Gastrocnemius medialis (tissue), 4 donors: ENCODE measurements at regions not wholly inside any gene's neighbourhood (a gene's known extent, or its start where the extent isn't known, plus 50 kb on each side); places are given as distances from the start of the nearest gene placed in this dataset.

Experiments used
- ATAC-seq, 2 donors: fragments of 150-250 bp; one replicate each; pipeline ENCODE4 v1.9.1; 2016
- DNase-seq, 2 donors: peaks; one replicate each; pipeline ENCODE4 v3.0.0-alpha.2; 2019
- H3K27ac ChIP-seq, 4 donors: fragments of 200-600 bp; sonication (generic); 1 replicate in 1 of 4; 2 replicates in 3 of 4; pipeline ENCODE4 v1.5.1; 2016 to 2018; ENCODE audit warnings: mild to moderate bottlenecking in 2 of 4, moderate library complexity in 1 of 4
- H3K27me3 ChIP-seq, 3 donors: fragments of 200-600 bp; sonication (generic) in 2 of 3; 1 replicate in 1 of 3; 2 replicates in 2 of 3; pipeline versions ENCODE4 v1.5.1 to v1.6.0; 2016 to 2019; ENCODE audit warnings: mild to moderate bottlenecking in 1 of 3, moderate library complexity in 1 of 3
- H3K36me3 ChIP-seq, 2 donors: fragments of 200-600 bp; sonication (generic) in 1 of 2; one replicate each; pipeline ENCODE4 v1.5.1; 2017 to 2018
- H3K4me1 ChIP-seq, 2 donors: fragments of 200-600 bp; sonication (generic) in 1 of 2; one replicate each; pipeline ENCODE4 v1.5.1; 2016 to 2017; ENCODE audit warnings: mild to moderate bottlenecking in 2 of 2
- H3K4me3 ChIP-seq, 4 donors: fragments of 200-600 bp; sonication (generic) in 3 of 4; 1 replicate in 1 of 4; 2 replicates in 3 of 4; pipeline ENCODE4 v1.5.1; 2016 to 2019; ENCODE audit warnings: mild to moderate bottlenecking in 2 of 4
- H3K9me3 ChIP-seq, 3 donors: fragments of 200-600 bp; sonication (generic) in 2 of 3; 1 replicate in 1 of 3; 2 replicates in 2 of 3; pipeline ENCODE4 v1.5.1; 2016 to 2019
- POLR2A ChIP-seq, 2 donors: fragments of 450-650 bp; IDR thresholded peaks; one replicate each; pipeline ENCODE4 v1.6.1; 2017; ENCODE audit warnings: antibody characterized with exemption in 2 of 2, mild to moderate bottlenecking in 2 of 2, moderate library complexity in 2 of 2
- in situ Hi-C, 4 donors: fragments of 200-750 bp; cut with MboI; loops; one replicate each; pipeline versions ENCODE4 v1.15.0 to v1.8.0; 2017; ENCODE audit warnings: low sequenced_read_pairs in 4 of 4
- intact Hi-C: fragments of 100-400 bp; cut with DNase I; formaldehyde crosslinking; loops from one replicate; pipeline ENCODE4 v1.15.1; 2023; ENCODE audit warnings: low total_unique reads
- TF ChIP-seq, protein P1 (sequence below), 5 experiments: fragments of 450-650 bp in 3 of 5; fragments of 200-600 bp in 2 of 5; sonication (generic) in 2 of 5; IDR thresholded peaks in 4 of 5; conservative IDR thresholded peaks in 1 of 5; 1 replicate in 4 of 5; 2 replicates in 1 of 5; pipeline ENCODE4 v1.5.1; 2016 to 2019; ENCODE audit warnings: antibody characterized with exemption in 5 of 5, mild to moderate bottlenecking in 3 of 5, moderate library complexity in 3 of 5

DNA sequence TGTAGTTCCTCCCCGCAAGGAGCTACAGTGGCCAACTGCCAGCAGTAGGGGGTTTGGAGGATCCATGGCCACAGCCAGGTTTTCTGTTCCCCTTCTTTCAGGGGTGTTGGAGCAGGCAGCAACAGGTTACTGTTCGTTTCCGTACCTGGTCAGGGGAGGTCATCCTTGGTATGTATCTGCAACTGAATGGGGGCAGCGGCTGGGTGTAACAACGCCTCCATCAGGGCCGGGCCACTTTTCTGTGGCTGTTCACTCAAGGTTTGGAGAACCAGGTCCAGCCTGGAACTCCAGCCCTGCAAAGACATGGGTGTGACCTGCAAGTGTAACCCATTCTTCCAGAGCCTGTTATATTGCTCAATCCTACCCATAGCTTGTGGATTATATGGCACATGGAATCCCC is 732.3 kb upstream of the MIR17HG start:
- no peaks in the 10 kb centered on the region for H3K4me1 ChIP-seq
- ATAC-seq (no peak), DNase-seq (no peak)
- in situ Hi-C loops: no loop called here
- H3K27me3 ChIP-seq: no peaks in the 10 kb centered on the region
- intact Hi-C loops: no loop called here
- no peaks in the 10 kb centered on the region for H3K36me3 ChIP-seq
- TF ChIP-seq, protein P1, sequence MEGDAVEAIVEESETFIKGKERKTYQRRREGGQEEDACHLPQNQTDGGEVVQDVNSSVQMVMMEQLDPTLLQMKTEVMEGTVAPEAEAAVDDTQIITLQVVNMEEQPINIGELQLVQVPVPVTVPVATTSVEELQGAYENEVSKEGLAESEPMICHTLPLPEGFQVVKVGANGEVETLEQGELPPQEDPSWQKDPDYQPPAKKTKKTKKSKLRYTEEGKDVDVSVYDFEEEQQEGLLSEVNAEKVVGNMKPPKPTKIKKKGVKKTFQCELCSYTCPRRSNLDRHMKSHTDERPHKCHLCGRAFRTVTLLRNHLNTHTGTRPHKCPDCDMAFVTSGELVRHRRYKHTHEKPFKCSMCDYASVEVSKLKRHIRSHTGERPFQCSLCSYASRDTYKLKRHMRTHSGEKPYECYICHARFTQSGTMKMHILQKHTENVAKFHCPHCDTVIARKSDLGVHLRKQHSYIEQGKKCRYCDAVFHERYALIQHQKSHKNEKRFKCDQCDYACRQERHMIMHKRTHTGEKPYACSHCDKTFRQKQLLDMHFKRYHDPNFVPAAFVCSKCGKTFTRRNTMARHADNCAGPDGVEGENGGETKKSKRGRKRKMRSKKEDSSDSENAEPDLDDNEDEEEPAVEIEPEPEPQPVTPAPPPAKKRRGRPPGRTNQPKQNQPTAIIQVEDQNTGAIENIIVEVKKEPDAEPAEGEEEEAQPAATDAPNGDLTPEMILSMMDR (IDR thresholded peaks at IDR 0.05 in 4 of 5, conservative IDR thresholded peaks at IDR 0.05 in 1 of 5): no peak
- TF ChIP-seq POLR2A (IDR thresholded peaks at IDR 0.05): no peak
- no peak overlapping the region for H3K4me3 ChIP-seq
- H3K27ac ChIP-seq: no peak overlapping the region
- no peaks in the 10 kb centered on the region for H3K9me3 ChIP-seq

DNA sequence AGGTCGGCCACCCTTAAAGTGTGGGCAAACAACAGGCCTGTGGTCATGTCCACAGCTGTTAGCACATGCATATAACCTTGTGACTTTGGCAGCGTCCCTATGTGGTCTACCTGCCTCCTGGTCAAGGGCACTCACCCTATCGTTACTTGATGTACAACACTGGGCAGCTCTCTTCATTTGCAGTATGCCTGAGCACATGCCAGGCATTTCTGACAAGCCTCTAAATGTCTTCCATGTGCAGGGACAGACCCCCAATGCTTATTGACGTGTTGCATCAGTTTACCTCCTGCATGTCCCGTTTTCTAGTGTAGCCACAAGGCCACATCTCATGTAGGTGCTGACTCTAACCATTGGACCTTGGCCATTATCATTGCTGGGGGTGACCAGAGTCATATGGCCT is 731.7 kb upstream of the MIR17HG start:
- H3K9me3 ChIP-seq: no peaks in the 10 kb centered on the region

DNA sequence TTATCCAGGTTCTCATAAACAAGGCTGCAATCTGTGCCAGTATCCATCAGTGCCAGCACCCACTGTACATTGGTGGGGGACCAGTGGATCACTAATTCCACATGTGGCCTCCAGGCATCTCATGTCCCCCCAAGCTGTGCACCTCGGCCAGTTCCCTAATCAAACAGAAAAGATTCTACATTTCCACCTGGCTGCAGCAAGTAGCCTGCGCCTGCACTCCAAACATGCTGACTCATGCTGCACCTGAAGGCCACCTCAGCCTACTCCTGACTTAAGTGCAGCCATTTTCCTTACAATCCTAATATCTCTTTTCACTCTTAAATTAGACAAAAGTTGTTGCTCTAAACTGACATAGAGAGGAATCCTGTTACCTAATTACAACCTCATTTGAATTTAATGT is 729.4 kb upstream of the MIR17HG start:
- Histone ChIP-seq H3K9me3 (no peaks in the 10 kb centered on the region), H3K36me3 (no peaks in the 10 kb centered on the region), H3K4me3 (no peak overlapping the region), H3K4me1 (no peaks in the 10 kb centered on the region), H3K27me3 (no peaks in the 10 kb centered on the region), H3K27ac (no peak overlapping the region)
- intact Hi-C loops: no loop called here
- no peak for DNase-seq
- ATAC-seq: no peak
- in situ Hi-C loops: no loop called here
- TF ChIP-seq, protein P1 (IDR thresholded peaks at IDR 0.05 in 4 of 5, conservative IDR thresholded peaks at IDR 0.05 in 1 of 5): no peak
- no peak for TF ChIP-seq POLR2A (IDR thresholded peaks at IDR 0.05)

More for the DNA sequence above, 731.7 kb upstream of the MIR17HG start:
- no peak for DNase-seq
- TF ChIP-seq POLR2A (IDR thresholded peaks at IDR 0.05): no peak
- Histone ChIP-seq H3K27me3 (no peaks in the 10 kb centered on the region), H3K4me1 (no peaks in the 10 kb centered on the region), H3K4me3 (no peak overlapping the region), H3K27ac (no peak overlapping the region), H3K36me3 (no peaks in the 10 kb centered on the region)
- ATAC-seq: no peak
- in situ Hi-C loops (no loop called here), intact Hi-C loops (no loop called here)

DNA sequence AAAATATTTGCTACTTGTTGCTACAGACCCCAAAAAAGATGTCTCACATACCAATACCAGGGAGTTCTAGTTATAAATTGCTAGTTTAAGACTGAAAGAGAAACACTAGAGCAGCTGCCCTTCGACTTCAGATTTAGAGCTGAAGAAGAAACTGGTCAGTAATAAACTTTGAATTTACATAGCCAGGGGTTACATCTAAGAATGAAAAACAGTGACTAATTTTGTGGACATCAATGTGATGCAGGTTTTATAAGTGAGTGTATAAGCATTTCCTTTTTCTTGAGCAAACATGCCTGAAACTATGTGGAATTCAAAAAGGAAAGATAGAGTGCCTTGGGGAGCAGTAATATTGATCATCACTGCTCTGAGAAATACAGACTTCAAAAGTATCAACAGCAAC is 724.9 kb upstream of the MIR17HG start:
- ATAC-seq (no peak), DNase-seq (no peak)
- intact Hi-C loops: no loop called here
- in situ Hi-C loops: no loop called here
- Histone ChIP-seq H3K4me1 (no peaks in the 10 kb centered on the region), H3K27ac (no peak overlapping the region), H3K36me3 (no peaks in the 10 kb centered on the region), H3K27me3 (no peaks in the 10 kb centered on the region), H3K4me3 (no peak overlapping the region), H3K9me3 (no peaks in the 10 kb centered on the region)
- TF ChIP-seq POLR2A (IDR thresholded peaks at IDR 0.05): no peak
- TF ChIP-seq, protein P1 (IDR thresholded peaks at IDR 0.05 in 4 of 5, conservative IDR thresholded peaks at IDR 0.05 in 1 of 5): no peak

DNA sequence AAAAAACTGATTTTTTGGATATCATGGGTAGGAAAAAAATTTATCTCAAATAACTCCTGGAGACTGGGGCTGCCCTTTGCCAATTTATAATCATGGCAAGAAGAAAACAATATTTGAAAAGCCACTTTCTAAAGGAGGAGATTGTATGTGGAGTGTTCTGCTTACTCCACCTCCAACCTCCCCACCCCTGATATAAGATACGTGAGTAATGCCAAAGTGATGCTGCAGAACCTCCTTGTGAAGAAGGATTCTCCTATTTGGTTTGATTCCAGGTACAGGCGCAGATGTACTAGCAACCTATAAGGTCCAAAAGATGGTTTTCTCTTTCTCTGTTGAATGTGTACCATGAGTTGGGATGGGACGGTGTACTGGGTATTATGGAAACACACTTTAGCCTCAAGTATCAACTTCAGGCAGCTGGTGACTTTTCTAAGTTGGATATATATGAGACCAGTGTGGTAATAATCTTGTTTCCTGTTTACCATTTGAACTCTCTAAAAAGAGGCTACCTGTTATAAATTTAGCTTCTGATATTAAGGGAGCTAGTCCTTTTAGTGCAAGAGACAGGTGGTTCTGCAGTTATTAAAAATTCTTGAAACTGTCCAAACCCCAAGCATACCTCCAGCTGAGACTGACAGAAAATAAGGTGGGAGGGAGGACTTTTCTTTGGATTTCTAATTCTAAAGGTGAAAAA is 724.0 kb upstream of the MIR17HG start:
- H3K9me3 ChIP-seq: no peaks in the 10 kb centered on the region
- H3K27me3 ChIP-seq: no peaks in the 10 kb centered on the region
- no peak overlapping the region for H3K27ac ChIP-seq
- H3K4me1 ChIP-seq: no peaks in the 10 kb centered on the region
- H3K4me3 ChIP-seq: no peak overlapping the region
- no peaks in the 10 kb centered on the region for H3K36me3 ChIP-seq
- DNase-seq (no peak), ATAC-seq (no peak)
- TF ChIP-seq, protein P1 (IDR thresholded peaks at IDR 0.05 in 4 of 5, conservative IDR thresholded peaks at IDR 0.05 in 1 of 5): no peak
- no peak for TF ChIP-seq POLR2A (IDR thresholded peaks at IDR 0.05)
- in situ Hi-C loops: no loop called here
- intact Hi-C loops: no loop called here
